PC-9 (cell line): ENCODE measurements at regions not wholly inside any gene's neighbourhood (a gene's known extent, or its start where the extent isn't known, plus 50 kb on each side); places are given as distances from the start of the nearest gene placed in this dataset.
"Not testable (repeated sequence)": the region's sequence is repeated elsewhere in the genome, so short reads cannot be mapped to it uniquely, and the experiment has no call there.

Experiments
- BruUV-seq: library from RNA; stranded (reverse); fragments of 400-500 nt; replicated peaks from 2 replicates; lab custom pipeline; 2021; lab: Mats Ljungman, UMichigan
- CTCF ChIA-PET: fragments of 300-600 bp; sonication (Branson Sonifier 250); formaldehyde crosslinking; loops from one replicate; lab custom pipeline; 2022; ENCODE audit warnings: antibody characterized with exemption; lab: Charles Lee
- POLR2A ChIA-PET: fragments of 300-600 bp; sonication (Branson Sonifier 250); formaldehyde crosslinking; loops from one replicate; lab custom pipeline; 2022; ENCODE audit warnings: antibody characterized with exemption; ENCODE audit not compliant: unreplicated experiment; lab: Charles Lee
- DNase-seq, 2 experiments: peaks; one replicate each; pipeline versions ENCODE4 v3.0.0 to v3.0.0-alpha.2; 2015 to 2022; ENCODE audit warnings: mixed read lengths in 1 of 2
- H2AFZ ChIP-seq: fragments of 200-600 bp; sonication (generic); 2 replicates; pipeline ENCODE4 v1.8.1; 2017; ENCODE audit warnings: antibody characterized with exemption
- H3F3A ChIP-seq: fragments of 200-600 bp; sonication (generic); 2 replicates; pipeline ENCODE4 v1.8.1; 2017; ENCODE audit warnings: antibody characterized with exemption, mild to moderate bottlenecking, low read depth; ENCODE audit not compliant: insufficient read depth
- H3K27ac ChIP-seq: fragments of 200-600 bp; sonication (generic); 2 replicates; pipeline ENCODE4 v1.6.1; 2016; ENCODE audit warnings: mixed run types
- H3K27me3 ChIP-seq: fragments of 200-600 bp; sonication (generic); 2 replicates; pipeline ENCODE4 v1.6.1; 2016; ENCODE audit warnings: low read depth, mixed run types; ENCODE audit not compliant: insufficient read depth
- H3K36me3 ChIP-seq: fragments of 200-600 bp; sonication (generic); 2 replicates; pipeline ENCODE4 v1.6.1; 2016; ENCODE audit warnings: low read depth, mixed run types
- H3K4me1 ChIP-seq: fragments of 200-600 bp; sonication (generic); replicated peaks from 2 replicates; pipeline ENCODE4 v1.6.1; 2016; ENCODE audit warnings: mixed run types; ENCODE audit not compliant: insufficient read depth
- H3K4me2 ChIP-seq: fragments of 200-600 bp; sonication (generic); 2 replicates; pipeline ENCODE4 v1.6.1; 2017; ENCODE audit warnings: mixed run types
- H3K4me3 ChIP-seq: fragments of 200-600 bp; sonication (generic); 2 replicates; pipeline ENCODE4 v1.6.1; 2016; ENCODE audit warnings: mixed run types
- H3K79me2 ChIP-seq: fragments of 200-600 bp; sonication (generic); 2 replicates; pipeline ENCODE4 v1.6.1; 2017; ENCODE audit warnings: low read depth, mixed run types
- H3K9me2 ChIP-seq: fragments of 200-600 bp; sonication (generic); 2 replicates; pipeline ENCODE4 v1.8.1; 2017; ENCODE audit warnings: mild to moderate bottlenecking; ENCODE audit not compliant: insufficient read depth
- H3K9me3 ChIP-seq: fragments of 200-600 bp; sonication (generic); 2 replicates; pipeline ENCODE4 v1.8.1; 2016; ENCODE audit warnings: low read depth; ENCODE audit not compliant: insufficient read depth
- H4K20me1 ChIP-seq: fragments of 200-600 bp; sonication (generic); 2 replicates; pipeline ENCODE4 v1.8.1; 2017; ENCODE audit not compliant: insufficient read depth
- CTCF ChIP-seq: fragments of 200-600 bp; sonication (generic); conservative IDR thresholded peaks from 2 replicates; pipeline ENCODE4 v1.6.1; 2017; ENCODE audit warnings: mixed run types, antibody characterized with exemption, mild to moderate bottlenecking, moderate library complexity
- EZH2 ChIP-seq: fragments of 200-600 bp; sonication (generic); IDR thresholded peaks from 2 replicates; pipeline ENCODE4 v1.8.0; 2017; ENCODE audit warnings: antibody characterized with exemption, low read depth
- intact Hi-C: fragments of 100-400 bp; cut with micrococcal nuclease; formaldehyde crosslinking; loops from one replicate; pipeline ENCODE4 v1.10.0; 2022; ENCODE audit not compliant: unreplicated experiment

GRCh38 chr3:135426508-135426907 lies 539.0 kb upstream of the PPP2R3A start:
- Histone ChIP-seq H3K36me3 (no peaks in the 10 kb centered on the region), H2AFZ (no peak overlapping the region), H3K4me3 (no peak overlapping the region), H4K20me1 (no peaks in the 10 kb centered on the region), H3K79me2 (no peaks in the 10 kb centered on the region), H3K9me2 (no peaks in the 10 kb centered on the region), H3F3A (no peaks in the 10 kb centered on the region), H3K27ac (no peak overlapping the region), H3K4me2 (no peak overlapping the region), H3K27me3 (no peaks in the 10 kb centered on the region), H3K9me3 (no peaks in the 10 kb centered on the region), H3K4me1 (no peaks in the 10 kb centered on the region)
- TF ChIP-seq CTCF (no peak), EZH2 (no peak)
- ChIA-PET POLR2A (no interaction called here), CTCF (no interaction called here)
- intact Hi-C loops: no loop called here
- no TSS peak for BruUV-seq
- DNase-seq: no peak

GRCh38 chr3:135432402-135432801 lies 533.1 kb upstream of the PPP2R3A start:
- intact Hi-C loops: no loop called here
- Histone ChIP-seq H3K9me2 (no peaks in the 10 kb centered on the region; the same call in 1 of the 2 replicates), H3K4me1 (no peaks in the 10 kb centered on the region), H3K27ac (no peak overlapping the region), H3K36me3 (no peaks in the 10 kb centered on the region), H3K9me3 (no peaks in the 10 kb centered on the region), H2AFZ (no peak overlapping the region), H4K20me1 (no peaks in the 10 kb centered on the region), H3K27me3 (no peaks in the 10 kb centered on the region), H3F3A (no peaks in the 10 kb centered on the region), H3K4me2 (no peak overlapping the region), H3K4me3 (no peak overlapping the region), H3K79me2 (no peaks in the 10 kb centered on the region)
- POLR2A ChIA-PET: no interaction called here
- DNase-seq: no peak
- TF ChIP-seq EZH2 (no peak), CTCF (no peak)
- CTCF ChIA-PET: no interaction called here
- BruUV-seq: no TSS peak

DNA sequence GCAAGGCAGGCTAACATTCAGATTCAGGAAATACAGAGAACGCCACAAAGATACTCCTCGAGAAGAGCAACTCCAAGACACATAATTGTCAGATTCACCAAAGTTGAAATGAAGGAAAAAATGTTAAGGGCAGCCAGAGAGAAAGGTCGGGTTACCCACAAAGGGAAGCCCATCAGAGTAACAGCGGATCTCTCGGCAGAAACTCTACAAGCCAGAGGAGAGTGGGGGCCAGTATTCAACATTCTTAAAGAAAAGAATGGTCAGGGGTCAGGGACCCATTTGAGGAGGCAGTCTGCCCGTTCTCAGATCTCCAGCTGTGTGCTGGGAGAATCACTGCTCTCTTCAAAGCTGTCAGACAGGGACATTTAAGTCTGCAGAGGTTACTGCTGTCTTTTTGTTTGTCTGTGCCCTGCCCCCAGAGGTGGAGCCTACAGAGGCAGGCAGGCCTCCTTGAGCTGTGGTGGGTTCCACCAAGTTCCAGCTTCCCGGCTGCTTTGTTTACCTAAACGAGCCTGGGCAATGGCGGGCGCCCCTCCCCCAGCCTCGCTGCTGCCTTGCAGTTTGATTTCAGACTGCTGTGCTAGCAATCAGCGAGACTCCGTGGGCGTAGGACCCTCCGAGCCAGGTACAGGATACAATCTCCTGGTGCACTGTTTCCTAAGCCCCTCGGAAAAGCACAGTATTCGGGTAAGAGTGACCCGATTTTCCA lies 526.5 kb upstream of the PPP2R3A start:
- BruUV-seq, CTCF ChIA-PET, POLR2A ChIA-PET, H3K36me3 ChIP-seq, H3K27ac ChIP-seq, H3K79me2 ChIP-seq, H3F3A ChIP-seq, H3K9me2 ChIP-seq, intact Hi-C loops, H3K4me1 ChIP-seq, H3K27me3 ChIP-seq, H4K20me1 ChIP-seq, H3K9me3 ChIP-seq, DNase-seq: not testable (repeated sequence)
- H2AFZ ChIP-seq: peak overlapping the region; percentile 62; the same call in 1 of the 2 replicates
- peak overlapping the region; percentile 39; the same call in 1 of the 2 replicates for H3K4me3 ChIP-seq
- peak overlapping the region; percentile 62 for H3K4me2 ChIP-seq

GRCh38 chr3:135439632-135440031 lies 525.9 kb upstream of the PPP2R3A start:
- peak overlapping the region; percentile 39; the same call in 1 of the 2 replicates for H3K4me3 ChIP-seq
- intact Hi-C loops: not testable (repeated sequence)

More at GRCh38 chr3:135439632-135440031, 525.9 kb upstream of the PPP2R3A start:
- DNase-seq, POLR2A ChIA-PET, H3K79me2 ChIP-seq, H3F3A ChIP-seq, H4K20me1 ChIP-seq, H3K27ac ChIP-seq, H3K9me3 ChIP-seq, BruUV-seq, H3K9me2 ChIP-seq, H3K36me3 ChIP-seq, H3K4me1 ChIP-seq, CTCF ChIA-PET: not testable (repeated sequence)
- Histone ChIP-seq H2AFZ (peak overlapping the region; percentile 62; the same call in 1 of the 2 replicates), H3K4me2 (peak overlapping the region; percentile 62), H3K27me3 (peaks cover 16% of the 10 kb centered on the region)
